HCT116 (cell line): ENCODE measurements at regions not wholly inside any gene's neighbourhood (a gene's known extent, or its start where the extent isn't known, plus 50 kb on each side); places are given as distances from the start of the nearest gene placed in this dataset.

Source experiments
- CBX3 ChIP-seq: IDR thresholded peaks from 2 replicates; pipeline ENCODE4 v1.6.1; 2012; ENCODE audit warnings: low read depth
- CEBPB ChIP-seq: IDR thresholded peaks from 2 replicates; pipeline ENCODE4 v1.6.1; 2012; ENCODE audit warnings: low read depth
- CTCF ChIP-seq, 3 experiments: fragments of 200-600 bp in 1 of 3; sonication (generic) in 1 of 3; IDR thresholded peaks in 2 of 3; conservative IDR thresholded peaks in 1 of 3; 2 replicates each; pipeline ENCODE4 v1.5.1; 2012 to 2017; ENCODE audit warnings: low read depth in 2 of 3, low read length in 2 of 3, antibody characterized with exemption in 1 of 3, borderline replicate concordance in 1 of 3, control low read depth in 1 of 3, mild to moderate bottlenecking in 1 of 3, mixed read lengths in 1 of 3, mixed run types in 1 of 3, moderate library complexity in 1 of 3; ENCODE audit not compliant: insufficient read depth in 1 of 3
- ELF1 ChIP-seq: IDR thresholded peaks from 2 replicates; pipeline ENCODE4 v1.6.1; 2012; ENCODE audit warnings: low read depth, borderline replicate concordance
- EZH2 ChIP-seq: fragments of 200-600 bp; sonication (generic); IDR thresholded peaks from 2 replicates; pipeline ENCODE4 v1.6.1; 2017; ENCODE audit warnings: antibody characterized with exemption, mixed run types
- FOSL1 ChIP-seq: IDR thresholded peaks from 2 replicates; pipeline ENCODE4 v1.6.1; 2012; ENCODE audit warnings: low read depth
- JUND ChIP-seq: IDR thresholded peaks from 2 replicates; pipeline ENCODE4 v1.6.1; 2012
- MAX ChIP-seq: IDR thresholded peaks from 2 replicates; pipeline ENCODE4 v1.6.1; 2012
- POLR2A ChIP-seq: IDR thresholded peaks from 2 replicates; pipeline ENCODE4 v1.7.0; 2011; ENCODE audit warnings: borderline replicate concordance; ENCODE audit not compliant: insufficient read depth, insufficient read length; ENCODE audit errors: extremely low read depth
- POLR2AphosphoS5 ChIP-seq: IDR thresholded peaks from 2 replicates; pipeline ENCODE4 v1.6.1; 2011; ENCODE audit warnings: mild to moderate bottlenecking, low read depth, low read length, moderate library complexity
- RAD21 ChIP-seq: IDR thresholded peaks from 2 replicates; pipeline ENCODE4 v1.6.1; 2012; ENCODE audit warnings: low read depth, mild to moderate bottlenecking
- REST ChIP-seq: IDR thresholded peaks from 2 replicates; pipeline ENCODE4 v1.6.1; 2012; ENCODE audit warnings: low read depth
- ZBTB33 ChIP-seq: IDR thresholded peaks from 2 replicates; pipeline ENCODE4 v1.6.1; 2011; ENCODE audit warnings: mild to moderate bottlenecking, low read length, moderate library complexity; ENCODE audit not compliant: insufficient replicate concordance; ENCODE audit errors: extremely low read depth

- TF ChIP-seq POLR2A (no peak), EZH2 (no peak), CBX3 (no peak), FOSL1 (no peak), CTCF (IDR thresholded peaks at IDR 0.05 in 2 of 3, conservative IDR thresholded peaks at IDR 0.05 in 1 of 3; ENCODE audit: borderline replicate concordance in 1 of 3, insufficient read depth in 1 of 3, low read depth in 2 of 3, low read length in 2 of 3) (no peak), POLR2AphosphoS5 (no peak), JUND (no peak), RAD21 (no peak), MAX (no peak), REST (no peak), ZBTB33 (no peak), CEBPB (no peak), ELF1 (no peak)
These were observed 228.3 kb upstream of the DEPDC1 start for GRCh38 chr1:68725001-68725752.
